Psoas muscle (tissue), 7 donors: ENCODE measurements at regions not wholly inside any gene's neighbourhood (a gene's known extent, or its start where the extent isn't known, plus 50 kb on each side); places are given as distances from the start of the nearest gene placed in this dataset.

ENCODE experiments used
- ATAC-seq, 4 donors: fragments of 200-7000 bp; cut with Tn5 transposase; one replicate each; pipeline ENCODE4 v1.9.1; 2020; ENCODE audit warnings: moderate library complexity in 3 of 4, mild to moderate bottlenecking in 2 of 4
- DNase-seq, 2 donors: peaks; one replicate each; pipeline ENCODE4 v3.0.0-alpha.2; 2020
- H3K27ac ChIP-seq: fragments of 200-600 bp; one replicate; pipeline ENCODE4 v1.8.0; 2022
- H3K27me3 ChIP-seq, 3 donors: fragments of 200-600 bp in 1 of 3; one replicate each; pipeline versions ENCODE4 v1.6.1 to v1.8.0; 2013 to 2022; ENCODE audit warnings: low read length in 2 of 3, mild to moderate bottlenecking in 2 of 3, moderate library complexity in 1 of 3; ENCODE audit not compliant: insufficient read depth in 3 of 3
- H3K36me3 ChIP-seq, 2 donors: fragments of 200-600 bp in 1 of 2; one replicate each; pipeline versions ENCODE4 v1.6.1 to v1.8.0; 2013 to 2022; ENCODE audit warnings: low read depth in 1 of 2, mild to moderate bottlenecking in 1 of 2, moderate library complexity in 1 of 2; ENCODE audit not compliant: insufficient read depth in 1 of 2
- H3K4me1 ChIP-seq: fragments of 200-600 bp; one replicate; pipeline ENCODE4 v1.8.0; 2022
- H3K4me3 ChIP-seq: fragments of 200-600 bp; one replicate; pipeline ENCODE4 v1.8.0; 2022; ENCODE audit warnings: mild to moderate bottlenecking
- H3K9me3 ChIP-seq: fragments of 200-600 bp; one replicate; pipeline ENCODE4 v1.8.0; 2022
- WGBS, 3 donors: extraction: QIAGEN DNeasy Blood & Tissue Kit; methylation state at CpG; one replicate each; pipeline versions ENCODE4 v1.1.6 to v1.1.7; 2013; 5-methylcytosine and 5-hydroxymethylcytosine counted together
- intact Hi-C, 2 donors: fragments of 100-400 bp; cut with DNase I; formaldehyde crosslinking; loops; one replicate each; pipeline versions ENCODE4 v1.11.0 to v1.14.2; 2022
- TF ChIP-seq, protein P1 (sequence below): fragments of 200-600 bp; IDR thresholded peaks from one replicate; pipeline ENCODE4 v1.8.0; 2022; ENCODE audit warnings: antibody characterized with exemption
- donor health status: healthy with polysubstance abuse.
- donor health status: DM: no; HTN: no; CAD: no; lungs with moderate emphysema.
- donor health status: Bipolar disorder and iron deficiency.
- donor health status: healthy.
- donor health status: DM: yes; HTN: yes; CAD: no.
- donor health status: DM: no; HTN: no; CAD: no.
- donor health status: DM: yes; HTN: yes; CAD: no.

DNA sequence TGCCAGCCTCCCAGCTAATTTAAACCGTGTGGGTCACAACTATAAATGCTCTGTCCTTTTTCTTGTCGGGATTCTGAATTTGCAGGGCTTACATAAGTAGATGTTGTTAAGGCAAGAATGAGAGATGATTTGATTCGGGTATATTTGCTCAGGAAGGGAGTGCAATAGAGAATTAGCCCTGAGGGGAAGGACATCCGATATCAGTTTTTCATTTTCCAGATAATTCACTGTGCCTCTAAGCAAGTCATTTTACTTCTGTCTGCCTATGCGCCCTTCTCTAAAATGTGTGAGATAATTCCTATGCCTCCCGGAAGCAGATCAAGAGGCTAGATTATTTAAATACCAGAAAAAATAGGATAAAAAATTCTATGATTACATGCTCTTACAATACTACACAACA lies 300.5 kb downstream of the RMST start:
- Histone ChIP-seq H3K27ac (no peak overlapping the region), H3K36me3 (no peaks in the 10 kb centered on the region), H3K27me3 (no peaks in the 10 kb centered on the region), H3K4me1 (no peaks in the 10 kb centered on the region), H3K4me3 (no peak overlapping the region), H3K9me3 (no peaks in the 10 kb centered on the region)
- intact Hi-C loops, result no loop called here
- DNase-seq, result no peak
- 74 to 77% (median 75%) methylated on average over 6 of the region's 6 CpGs for WGBS, 3 donors
- no peak for ATAC-seq
- TF ChIP-seq, protein P1, sequence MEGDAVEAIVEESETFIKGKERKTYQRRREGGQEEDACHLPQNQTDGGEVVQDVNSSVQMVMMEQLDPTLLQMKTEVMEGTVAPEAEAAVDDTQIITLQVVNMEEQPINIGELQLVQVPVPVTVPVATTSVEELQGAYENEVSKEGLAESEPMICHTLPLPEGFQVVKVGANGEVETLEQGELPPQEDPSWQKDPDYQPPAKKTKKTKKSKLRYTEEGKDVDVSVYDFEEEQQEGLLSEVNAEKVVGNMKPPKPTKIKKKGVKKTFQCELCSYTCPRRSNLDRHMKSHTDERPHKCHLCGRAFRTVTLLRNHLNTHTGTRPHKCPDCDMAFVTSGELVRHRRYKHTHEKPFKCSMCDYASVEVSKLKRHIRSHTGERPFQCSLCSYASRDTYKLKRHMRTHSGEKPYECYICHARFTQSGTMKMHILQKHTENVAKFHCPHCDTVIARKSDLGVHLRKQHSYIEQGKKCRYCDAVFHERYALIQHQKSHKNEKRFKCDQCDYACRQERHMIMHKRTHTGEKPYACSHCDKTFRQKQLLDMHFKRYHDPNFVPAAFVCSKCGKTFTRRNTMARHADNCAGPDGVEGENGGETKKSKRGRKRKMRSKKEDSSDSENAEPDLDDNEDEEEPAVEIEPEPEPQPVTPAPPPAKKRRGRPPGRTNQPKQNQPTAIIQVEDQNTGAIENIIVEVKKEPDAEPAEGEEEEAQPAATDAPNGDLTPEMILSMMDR, result no peak

GRCh38 chr12:97764700-97765099 lies 302.1 kb downstream of the RMST start:
- Histone ChIP-seq H3K36me3 (no peaks in the 10 kb centered on the region), H3K27ac (no peak overlapping the region), H3K4me3 (no peak overlapping the region), H3K27me3 (no peaks in the 10 kb centered on the region), H3K9me3 (no peaks in the 10 kb centered on the region), H3K4me1 (no peaks in the 10 kb centered on the region)
- DNase-seq (no peak), ATAC-seq (no peak)
- intact Hi-C loops, result no loop called here
- TF ChIP-seq, protein P1, result no peak

GRCh38 chr12:97767347-97767746 lies 304.7 kb downstream of the RMST start:
- 68 to 78% (median 78%) methylated on average over 2 of the region's 2 CpGs for WGBS, 3 donors
- Histone ChIP-seq H3K4me3 (no peak overlapping the region), H3K36me3 (no peaks in the 10 kb centered on the region), H3K9me3 (no peaks in the 10 kb centered on the region), H3K4me1 (no peaks in the 10 kb centered on the region), H3K27ac (no peak overlapping the region), H3K27me3 (no peaks in the 10 kb centered on the region)
- ATAC-seq (no peak), DNase-seq (no peak)
- TF ChIP-seq, protein P1, result no peak
- intact Hi-C loops, result no loop called here

- DNase-seq (no peak), ATAC-seq (no peak)
- Histone ChIP-seq H3K36me3 (no peaks in the 10 kb centered on the region), H3K4me3 (no peak overlapping the region), H3K4me1 (no peaks in the 10 kb centered on the region), H3K27me3 (no peaks in the 10 kb centered on the region), H3K9me3 (no peaks in the 10 kb centered on the region), H3K27ac (no peak overlapping the region)
- TF ChIP-seq, protein P1, result no peak
- 59 to 65% (median 62%) methylated on average over 3 of the region's 3 CpGs for WGBS, 3 donors
- intact Hi-C loops, result no loop called here
Observed at GRCh38 chr12:97778111-97778510, 315.5 kb downstream of the RMST start.

DNA sequence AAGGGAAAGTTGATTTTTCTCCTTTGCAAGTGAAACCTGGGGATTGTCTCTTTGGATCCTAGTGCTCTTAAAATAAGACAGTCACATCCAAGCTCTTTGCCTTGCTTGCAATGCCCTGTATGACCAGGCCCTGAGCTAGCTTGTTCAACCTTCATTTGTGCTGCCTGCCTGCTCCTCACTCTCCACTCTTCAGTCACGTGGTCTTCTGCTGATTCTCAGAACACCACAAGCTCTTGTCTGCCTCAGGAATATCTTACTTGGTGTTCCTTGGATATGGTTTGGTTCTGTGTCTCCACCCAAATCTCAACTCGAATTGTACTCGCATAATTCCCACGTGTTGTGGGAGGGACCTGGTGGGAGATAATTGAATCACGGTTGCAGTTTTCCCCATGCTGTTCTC lies 318.7 kb downstream of the RMST start:
- H3K27ac ChIP-seq, result no peak overlapping the region

More for the DNA sequence above, 318.7 kb downstream of the RMST start:
- no peaks in the 10 kb centered on the region for H3K4me1 ChIP-seq
- DNase-seq, result no peak
- no peak for ATAC-seq
- H3K27me3 ChIP-seq, result no peaks in the 10 kb centered on the region
- WGBS, 3 donors, result 80 to 88% (median 80%) methylated on average over 5 of the region's 5 CpGs
- H3K9me3 ChIP-seq, result no peaks in the 10 kb centered on the region
- H3K36me3 ChIP-seq, result no peaks in the 10 kb centered on the region
- TF ChIP-seq, protein P1, result no peak
- intact Hi-C loops, result no loop called here
- H3K4me3 ChIP-seq, result no peak overlapping the region
